ENCODE measurements at regions not wholly inside any gene's neighbourhood (a gene's known extent, or its start where the extent isn't known, plus 50 kb on each side); places are given as distances from the start of the nearest gene placed in this dataset.

- Histone ChIP-seq H3K9me3 (ENCODE audit: control insufficient read depth in 4 of 4, insufficient read depth in 3 of 4, low read length in 3 of 4) (peaks cover 0 to 1% (median 0%) of the 10 kb centered on the region in 4 donors), H3K9ac (ENCODE audit: insufficient read depth in 1 of 2, low read length in 2 of 2) (no peak overlapping the region), H3K27ac (ENCODE audit: low read depth in 1 of 2, low read length in 1 of 2) (peak overlapping the region; percentile 23 to 71), H3K27me3 (ENCODE audit: control insufficient read depth in 3 of 3, insufficient read depth in 3 of 3, low read length in 2 of 3) (no peaks in the 10 kb centered on the region), H3K36me3 (ENCODE audit: control insufficient read depth in 4 of 4, insufficient read depth in 4 of 4, low read length in 4 of 4) (peaks cover 0 to 3% (median under 1%) of the 10 kb centered on the region in 4 donors), H3K4me3 (no peak overlapping the region), H3K4me1 (ENCODE audit: control insufficient read depth in 5 of 5, insufficient read depth in 5 of 5, low read length in 5 of 5) (peaks cover 9 to 63% (median 15%) of the 10 kb centered on the region in 5 donors)
- no peak for TF ChIP-seq CTCF (IDR thresholded peaks at IDR 0.05; ENCODE audit: control extremely low read depth, extremely low read depth)
- 23 to 49% methylated on average over 3 of the region's 3 CpGs for WGBS, 2 donors
- ATAC-seq (ENCODE audit: insufficient read depth, low FRiP score): no peak
- DNase-seq: peak in 1 of 3 donors; percentile 58
These were observed 571.2 kb upstream of the TNP1 start for GRCh38 chr2:217430916-217431576.

GRCh38 chr2:217429981-217430500 lies 570.2 kb upstream of the TNP1 start:
- ATAC-seq (ENCODE audit: insufficient read depth, low FRiP score) (no peak), DNase-seq (no peak)

GRCh38 chr2:217421834-217422233 lies 562.0 kb upstream of the TNP1 start:
- TF ChIP-seq CTCF (IDR thresholded peaks at IDR 0.05; ENCODE audit: control extremely low read depth, extremely low read depth): no peak
- Histone ChIP-seq H3K4me3 (no peak overlapping the region), H3K4me1 (ENCODE audit: control insufficient read depth in 5 of 5, insufficient read depth in 5 of 5, low read length in 5 of 5) (peaks cover 0 to 17% (median 0%) of the 10 kb centered on the region in 5 donors), H3K27me3 (ENCODE audit: control insufficient read depth in 3 of 3, insufficient read depth in 3 of 3, low read length in 2 of 3) (no peaks in the 10 kb centered on the region), H3K27ac (ENCODE audit: low read depth in 1 of 2, low read length in 1 of 2) (no peak overlapping the region), H3K9ac (ENCODE audit: insufficient read depth in 1 of 2, low read length in 2 of 2) (no peak overlapping the region), H3K9me3 (ENCODE audit: control insufficient read depth in 4 of 4, insufficient read depth in 3 of 4, low read length in 3 of 4) (no peaks in the 10 kb centered on the region), H3K36me3 (ENCODE audit: control insufficient read depth in 4 of 4, insufficient read depth in 4 of 4, low read length in 4 of 4) (peaks cover 0 to 11% (median 8%) of the 10 kb centered on the region in 4 donors)
- DNase-seq (no peak), ATAC-seq (ENCODE audit: insufficient read depth, low FRiP score) (no peak)

More at GRCh38 chr2:217429981-217430500, 570.2 kb upstream of the TNP1 start:
- no peak for TF ChIP-seq CTCF (IDR thresholded peaks at IDR 0.05; ENCODE audit: control extremely low read depth, extremely low read depth)
- peaks cover 0 to 1% (median 0%) of the 10 kb centered on the region in 4 donors for H3K9me3 ChIP-seq (ENCODE audit: control insufficient read depth in 4 of 4, insufficient read depth in 3 of 4, low read length in 3 of 4)
- H3K36me3 ChIP-seq (ENCODE audit: control insufficient read depth in 4 of 4, insufficient read depth in 4 of 4, low read length in 4 of 4): peaks cover 0 to 7% (median 5%) of the 10 kb centered on the region in 4 donors
- no peak overlapping the region for H3K4me3 ChIP-seq
- WGBS, 2 donors: 85 to 87% methylated on average over 6 of the region's 6 CpGs
- H3K27me3 ChIP-seq (ENCODE audit: control insufficient read depth in 3 of 3, insufficient read depth in 3 of 3, low read length in 2 of 3): no peaks in the 10 kb centered on the region
- H3K27ac ChIP-seq (ENCODE audit: low read depth in 1 of 2, low read length in 1 of 2): peak overlapping the region in 1 of 2 donors; percentile 71
- no peak overlapping the region for H3K9ac ChIP-seq (ENCODE audit: insufficient read depth in 1 of 2, low read length in 2 of 2)
- H3K4me1 ChIP-seq (ENCODE audit: control insufficient read depth in 5 of 5, insufficient read depth in 5 of 5, low read length in 5 of 5): peaks cover 4 to 53% (median 13%) of the 10 kb centered on the region in 5 donors
